Adrenal gland (tissue), 9 donors: ENCODE measurements at regions not wholly inside any gene's neighbourhood (a gene's known extent, or its start where the extent isn't known, plus 50 kb on each side); places are given as distances from the start of the nearest gene placed in this dataset.

Source experiments
- DNase-seq, 7 donors: peaks; one replicate each; pipeline ENCODE4 v3.0.0-alpha.2; 2019 to 2020
- H3K27ac ChIP-seq, 5 donors: fragments of 200-600 bp; sonication (generic) in 4 of 5; 1 replicate in 3 of 5; 2 replicates in 2 of 5; pipeline versions ENCODE4 v1.5.1 to v1.8.0; 2016 to 2020; ENCODE audit warnings: mild to moderate bottlenecking in 1 of 5
- H3K27me3 ChIP-seq: fragments of 200-600 bp; 2 replicates; pipeline ENCODE4 v1.8.0; 2021
- H3K36me3 ChIP-seq, 2 donors: fragments of 200-600 bp; replicated peaks in 1 of 2; 1 replicate in 1 of 2; 2 replicates in 1 of 2; pipeline versions ENCODE4 v1.5.1 to v1.8.0; 2018 to 2022
- H3K4me1 ChIP-seq, 2 donors: fragments of 200-600 bp; replicated peaks in 1 of 2; 1 replicate in 1 of 2; 2 replicates in 1 of 2; pipeline versions ENCODE4 v1.5.1 to v1.8.0; 2018 to 2021
- H3K4me3 ChIP-seq, 4 donors: fragments of 200-600 bp; sonication (generic) in 3 of 4; one replicate each; pipeline ENCODE4 v1.5.1; 2016 to 2018
- H3K9me3 ChIP-seq, 3 donors: fragments of 200-600 bp; sonication (generic) in 1 of 3; replicated peaks in 1 of 3; 1 replicate in 2 of 3; 2 replicates in 1 of 3; pipeline versions ENCODE4 v1.5.1 to v1.8.0; 2016 to 2021
- POLR2A ChIP-seq, 2 donors: fragments of 450-650 bp; IDR thresholded peaks; one replicate each; pipeline ENCODE4 v1.6.1; 2017; ENCODE audit warnings: antibody characterized with exemption in 2 of 2, mild to moderate bottlenecking in 2 of 2, moderate library complexity in 1 of 2
- WGBS, 4 donors: extraction: QIAGEN DNeasy Blood & Tissue Kit in 2 of 4; methylation state at CpG; one replicate each; pipeline versions ENCODE4 v1.1.5 to v1.1.7; 2013 to 2017; 5-methylcytosine and 5-hydroxymethylcytosine counted together
- intact Hi-C, 2 donors: fragments of 100-400 bp; cut with DNase I; formaldehyde crosslinking; loops; one replicate each; pipeline versions ENCODE4 v1.14.1 to v1.15.0; 2022 to 2023
- TF ChIP-seq, protein P1 (sequence below), 6 experiments: fragments of 450-650 bp in 4 of 6; fragments of 200-600 bp in 2 of 6; sonication (generic) in 1 of 6; IDR thresholded peaks; 1 replicate in 5 of 6; 2 replicates in 1 of 6; pipeline versions ENCODE4 v1.5.1 to v1.8.0; 2016 to 2021; ENCODE audit warnings: antibody characterized with exemption in 6 of 6, mild to moderate bottlenecking in 2 of 6, moderate library complexity in 1 of 6
- donor health status: healthy with polysubstance abuse.
- donor health status: Bipolar disorder and iron deficiency.
- donor health status: DM: yes; HTN: yes; CAD: no.
- donor health status: DM: no; HTN: no; CAD: no.
- donor health status: DM: no; HTN: no; CAD: no.

DNA sequence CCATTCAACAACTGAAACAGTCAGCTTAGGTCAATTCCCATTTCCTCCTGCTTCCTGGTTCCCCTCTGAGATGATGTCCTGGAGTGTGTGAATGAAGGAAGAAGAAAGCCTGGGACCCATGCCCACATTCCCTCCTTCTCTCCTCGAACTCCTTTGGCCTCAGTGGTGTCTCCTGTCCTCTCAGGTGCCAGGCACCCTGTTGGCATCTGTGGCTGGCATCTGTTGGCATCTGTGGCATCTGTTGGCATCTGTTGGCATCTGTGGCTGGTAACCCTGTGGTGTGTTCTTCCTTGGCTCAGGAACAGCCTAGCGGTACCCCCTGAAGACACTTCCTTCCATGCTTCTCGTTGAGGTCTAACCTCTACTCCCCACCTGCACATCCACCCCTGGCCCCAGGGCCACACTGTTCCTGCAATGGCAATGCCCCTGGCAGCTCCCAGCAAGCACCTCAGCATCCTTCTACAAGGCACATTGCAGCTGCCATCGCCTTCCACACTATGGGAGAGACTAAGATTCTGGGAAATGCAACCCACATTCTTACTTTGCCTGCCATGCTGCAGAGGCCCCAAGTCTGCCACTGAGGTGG lies 114.4 kb upstream of the NEBL start:
- H3K36me3 ChIP-seq: no peaks in the 10 kb centered on the region
- WGBS, 4 donors: 87 to 91% (median 88%) methylated on average over 4 of the region's 4 CpGs
- H3K9me3 ChIP-seq: no peaks in the 10 kb centered on the region
- no peaks in the 10 kb centered on the region for H3K4me1 ChIP-seq
- DNase-seq: no peak
- intact Hi-C loops: no loop called here
- H3K27me3 ChIP-seq: no peaks in the 10 kb centered on the region
- TF ChIP-seq, protein P1, sequence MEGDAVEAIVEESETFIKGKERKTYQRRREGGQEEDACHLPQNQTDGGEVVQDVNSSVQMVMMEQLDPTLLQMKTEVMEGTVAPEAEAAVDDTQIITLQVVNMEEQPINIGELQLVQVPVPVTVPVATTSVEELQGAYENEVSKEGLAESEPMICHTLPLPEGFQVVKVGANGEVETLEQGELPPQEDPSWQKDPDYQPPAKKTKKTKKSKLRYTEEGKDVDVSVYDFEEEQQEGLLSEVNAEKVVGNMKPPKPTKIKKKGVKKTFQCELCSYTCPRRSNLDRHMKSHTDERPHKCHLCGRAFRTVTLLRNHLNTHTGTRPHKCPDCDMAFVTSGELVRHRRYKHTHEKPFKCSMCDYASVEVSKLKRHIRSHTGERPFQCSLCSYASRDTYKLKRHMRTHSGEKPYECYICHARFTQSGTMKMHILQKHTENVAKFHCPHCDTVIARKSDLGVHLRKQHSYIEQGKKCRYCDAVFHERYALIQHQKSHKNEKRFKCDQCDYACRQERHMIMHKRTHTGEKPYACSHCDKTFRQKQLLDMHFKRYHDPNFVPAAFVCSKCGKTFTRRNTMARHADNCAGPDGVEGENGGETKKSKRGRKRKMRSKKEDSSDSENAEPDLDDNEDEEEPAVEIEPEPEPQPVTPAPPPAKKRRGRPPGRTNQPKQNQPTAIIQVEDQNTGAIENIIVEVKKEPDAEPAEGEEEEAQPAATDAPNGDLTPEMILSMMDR (IDR thresholded peaks at IDR 0.05): no peak
- TF ChIP-seq POLR2A (IDR thresholded peaks at IDR 0.05): no peak
- H3K27ac ChIP-seq: no peak overlapping the region
- H3K4me3 ChIP-seq: no peak overlapping the region

DNA sequence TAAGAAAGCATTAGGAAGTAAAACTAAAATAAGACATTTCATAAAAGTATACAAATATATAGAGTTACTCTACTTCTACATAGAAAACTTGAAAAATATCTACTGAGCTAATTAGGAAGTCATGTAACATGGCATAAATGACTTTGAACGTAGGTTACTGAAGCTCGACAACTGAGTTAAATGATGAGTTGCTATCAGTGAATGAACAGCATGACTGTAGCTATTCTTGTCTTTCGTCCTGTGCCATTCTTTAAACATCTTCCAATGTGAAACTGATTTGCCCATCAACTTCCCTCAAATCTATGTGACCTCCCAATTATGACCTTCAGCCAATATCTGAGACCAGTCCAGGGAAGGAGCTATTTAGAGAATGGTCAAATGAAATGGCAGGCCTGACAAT lies 113.5 kb upstream of the NEBL start:
- Histone ChIP-seq H3K27ac (no peak overlapping the region), H3K36me3 (no peaks in the 10 kb centered on the region), H3K27me3 (no peaks in the 10 kb centered on the region), H3K4me1 (no peaks in the 10 kb centered on the region), H3K9me3 (no peaks in the 10 kb centered on the region), H3K4me3 (no peak overlapping the region)
- DNase-seq: no peak
- WGBS, 4 donors: 86 to 93% (median 91%) methylated on average over 3 of the region's 3 CpGs
- intact Hi-C loops: no loop called here
- TF ChIP-seq POLR2A (IDR thresholded peaks at IDR 0.05): no peak
- TF ChIP-seq, protein P1 (IDR thresholded peaks at IDR 0.05): no peak

DNA sequence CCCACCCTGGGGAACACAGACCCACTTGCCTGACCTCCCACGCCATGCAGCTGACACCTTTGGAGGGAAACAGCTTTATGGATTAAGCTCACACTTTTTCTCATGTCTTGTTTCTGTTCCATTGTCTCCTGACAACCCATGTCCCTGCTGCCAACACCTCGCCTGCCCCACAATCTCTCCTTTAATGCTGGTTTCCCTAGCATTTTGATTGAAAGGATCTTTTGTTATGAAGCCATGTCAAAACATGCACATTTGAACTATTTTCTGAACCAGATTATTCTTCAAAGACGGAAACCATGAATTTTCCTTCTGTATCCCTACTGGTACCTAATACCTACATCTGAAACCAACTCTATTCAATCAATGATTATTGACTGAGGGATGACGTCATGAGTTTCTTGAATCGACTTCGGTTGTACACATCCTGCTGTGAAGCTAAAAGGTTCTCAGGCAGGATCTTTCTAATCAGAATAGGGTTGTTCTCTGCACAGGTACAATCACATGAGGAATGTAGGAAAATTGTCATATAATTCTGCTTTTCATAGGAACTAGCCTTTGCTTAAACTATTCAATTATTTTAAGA lies 106.2 kb upstream of the NEBL start:
- Histone ChIP-seq H3K4me1 (peaks cover 0 to 8% of the 10 kb centered on the region in 2 donors), H3K36me3 (no peaks in the 10 kb centered on the region), H3K27me3 (no peaks in the 10 kb centered on the region), H3K9me3 (no peaks in the 10 kb centered on the region), H3K4me3 (no peak overlapping the region), H3K27ac (no peak overlapping the region)
- DNase-seq: no peak
- intact Hi-C loops: no loop called here
- TF ChIP-seq, protein P1 (IDR thresholded peaks at IDR 0.05): no peak
- TF ChIP-seq POLR2A (IDR thresholded peaks at IDR 0.05): no peak
- WGBS, 4 donors: 87 to 95% (median 92%) methylated on average over 6 of the region's 6 CpGs

DNA sequence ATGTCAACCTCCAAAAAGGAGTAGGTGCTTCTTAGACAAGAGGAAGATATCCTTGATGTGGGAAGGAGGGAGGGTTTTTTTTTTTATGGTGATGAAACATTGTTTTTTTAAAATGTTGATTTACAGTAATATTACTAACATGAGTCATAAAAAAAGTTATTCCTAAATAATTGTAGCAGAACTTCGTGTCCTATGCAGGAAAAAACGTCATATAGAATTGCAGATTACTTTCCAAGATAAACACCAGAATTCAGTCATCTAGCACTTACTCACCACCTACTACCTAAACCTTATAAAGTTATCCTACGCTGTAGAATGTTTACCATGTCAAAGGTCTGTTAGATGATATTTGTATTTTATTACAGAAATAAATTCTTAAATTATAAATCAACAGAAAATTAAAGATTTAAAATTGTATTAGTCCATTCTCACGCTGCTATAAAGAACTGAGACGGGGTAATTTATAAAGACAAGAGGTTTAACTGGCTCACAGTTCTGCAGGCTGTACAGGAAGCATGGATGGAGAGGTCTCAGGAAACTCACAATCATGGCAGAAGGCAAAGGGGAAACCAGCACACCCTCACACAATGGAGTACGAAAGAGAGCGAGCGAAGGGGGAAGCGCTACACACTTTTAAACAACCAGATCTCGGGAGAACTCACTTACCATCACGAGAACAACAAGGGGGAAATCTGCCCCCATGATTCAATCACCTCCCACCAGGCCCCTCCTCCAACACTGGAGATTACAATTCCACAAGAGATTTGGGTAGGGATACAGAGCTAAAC lies 105.2 kb upstream of the NEBL start:
- no peak overlapping the region for H3K4me3 ChIP-seq
- DNase-seq: no peak
- WGBS, 4 donors: 60 to 72% (median 67%) methylated on average over 11 of the region's 11 CpGs
- no peaks in the 10 kb centered on the region for H3K27me3 ChIP-seq
- no peaks in the 10 kb centered on the region for H3K36me3 ChIP-seq
- no peak for TF ChIP-seq POLR2A (IDR thresholded peaks at IDR 0.05)
- TF ChIP-seq, protein P1 (IDR thresholded peaks at IDR 0.05): no peak
- H3K4me1 ChIP-seq: peaks cover 0 to 8% of the 10 kb centered on the region in 2 donors
- intact Hi-C loops: no loop called here
- no peaks in the 10 kb centered on the region for H3K9me3 ChIP-seq
- no peak overlapping the region for H3K27ac ChIP-seq
